Suprapubic skin (tissue), 3 donors: ENCODE measurements at regions not wholly inside any gene's neighbourhood (a gene's known extent, or its start where the extent isn't known, plus 50 kb on each side); places are given as distances from the start of the nearest gene placed in this dataset.

Experiments used
- POLR2A ChIP-seq, 2 donors: fragments of 450-650 bp; IDR thresholded peaks; one replicate each; pipeline ENCODE4 v1.6.1; 2017; ENCODE audit warnings: antibody characterized with exemption in 2 of 2, mild to moderate bottlenecking in 2 of 2, moderate library complexity in 2 of 2
- TF ChIP-seq, protein P1 (sequence below), 2 donors: fragments of 200-600 bp in 1 of 2; fragments of 450-650 bp in 1 of 2; sonication (generic) in 1 of 2; IDR thresholded peaks; one replicate each; pipeline ENCODE4 v1.5.1; 2016 to 2019; ENCODE audit warnings: antibody characterized with exemption in 2 of 2, mild to moderate bottlenecking in 1 of 2, moderate library complexity in 1 of 2

DNA sequence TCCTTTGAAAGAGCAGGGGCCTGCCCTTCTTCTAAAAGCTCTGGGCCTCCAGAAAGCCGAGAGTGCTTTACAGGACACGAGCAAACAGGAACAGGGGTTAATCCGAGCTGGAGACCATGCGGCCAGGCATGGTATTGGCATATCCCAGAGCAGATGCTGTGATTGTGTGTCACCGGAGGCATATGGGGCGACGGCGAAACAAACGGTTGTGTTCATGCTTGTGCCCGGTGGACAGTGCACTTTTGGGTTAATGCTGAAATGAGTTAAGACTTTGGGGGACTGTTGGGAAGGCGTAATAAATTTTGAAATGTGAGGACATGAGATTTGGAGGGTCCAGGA lies 1088.7 kb upstream of the DEFB115 start:
- TF ChIP-seq, protein P1, sequence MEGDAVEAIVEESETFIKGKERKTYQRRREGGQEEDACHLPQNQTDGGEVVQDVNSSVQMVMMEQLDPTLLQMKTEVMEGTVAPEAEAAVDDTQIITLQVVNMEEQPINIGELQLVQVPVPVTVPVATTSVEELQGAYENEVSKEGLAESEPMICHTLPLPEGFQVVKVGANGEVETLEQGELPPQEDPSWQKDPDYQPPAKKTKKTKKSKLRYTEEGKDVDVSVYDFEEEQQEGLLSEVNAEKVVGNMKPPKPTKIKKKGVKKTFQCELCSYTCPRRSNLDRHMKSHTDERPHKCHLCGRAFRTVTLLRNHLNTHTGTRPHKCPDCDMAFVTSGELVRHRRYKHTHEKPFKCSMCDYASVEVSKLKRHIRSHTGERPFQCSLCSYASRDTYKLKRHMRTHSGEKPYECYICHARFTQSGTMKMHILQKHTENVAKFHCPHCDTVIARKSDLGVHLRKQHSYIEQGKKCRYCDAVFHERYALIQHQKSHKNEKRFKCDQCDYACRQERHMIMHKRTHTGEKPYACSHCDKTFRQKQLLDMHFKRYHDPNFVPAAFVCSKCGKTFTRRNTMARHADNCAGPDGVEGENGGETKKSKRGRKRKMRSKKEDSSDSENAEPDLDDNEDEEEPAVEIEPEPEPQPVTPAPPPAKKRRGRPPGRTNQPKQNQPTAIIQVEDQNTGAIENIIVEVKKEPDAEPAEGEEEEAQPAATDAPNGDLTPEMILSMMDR (IDR thresholded peaks at IDR 0.05), result no peak
- no peak for TF ChIP-seq POLR2A (IDR thresholded peaks at IDR 0.05)
